IMR-90 (cell line): ENCODE measurements at regions not wholly inside any gene's neighbourhood (a gene's known extent, or its start where the extent isn't known, plus 50 kb on each side); places are given as distances from the start of the nearest gene placed in this dataset.

Experiments used
- ATAC-seq: fragments of 200-7000 bp; cut with Tn5 transposase; 2 replicates; pipeline ENCODE4 v1.9.1; 2020; ENCODE audit warnings: low read depth, mild to moderate bottlenecking, moderate library complexity
- BruUV-seq: library from RNA; stranded (reverse); fragments of 400-500 nt; replicated peaks from 2 replicates; lab custom pipeline; 2021; lab: Mats Ljungman, UMichigan
- CTCF ChIA-PET: fragments of 300-600 bp; formaldehyde crosslinking; extraction: SDS; loops from one replicate; lab custom pipeline; 2021; ENCODE audit warnings: antibody characterized with exemption; lab: Yijun Ruan, JAX
- POLR2A ChIA-PET: fragments of 300-600 bp; sonication (Branson Sonifier 250); formaldehyde crosslinking; loops from one replicate; lab custom pipeline; 2022; ENCODE audit warnings: antibody characterized with exemption; ENCODE audit not compliant: unreplicated experiment; lab: Charles Lee
- DNase-seq: peaks from one replicate; pipeline ENCODE4 v3.0.0; 2013
- H2AFZ ChIP-seq: replicated peaks from 2 replicates; pipeline ENCODE3; 2013; ENCODE audit warnings: low read length, mild to moderate bottlenecking; ENCODE audit not compliant: poor library complexity
- H2AK5ac ChIP-seq: 2 replicates; pipeline ENCODE4 v1.6.1; 2013; ENCODE audit warnings: low read depth, low read length, inconsistent platforms
- H2AK9ac ChIP-seq: replicated peaks from 2 replicates; pipeline ENCODE3; 2013; ENCODE audit warnings: mild to moderate bottlenecking, low read depth, low read length, moderate library complexity; ENCODE audit not compliant: poor library complexity
- H2BK120ac ChIP-seq: 2 replicates; pipeline ENCODE4 v1.6.1; 2013; ENCODE audit warnings: low read depth, low read length, inconsistent platforms
- H2BK15ac ChIP-seq: 3 replicates; pipeline ENCODE4 v1.6.1; 2013; ENCODE audit warnings: low read depth, low read length, inconsistent platforms
- H2BK20ac ChIP-seq: 2 replicates; pipeline ENCODE4 v1.6.1; 2013; ENCODE audit warnings: low read depth, mild to moderate bottlenecking, inconsistent platforms, low read length, moderate library complexity
- H2BK5ac ChIP-seq: 2 replicates; pipeline ENCODE4 v1.6.1; 2013; ENCODE audit warnings: mild to moderate bottlenecking, low read depth, low read length, inconsistent platforms; ENCODE audit not compliant: poor library complexity, severe bottlenecking
- H3K14ac ChIP-seq: replicated peaks from 2 replicates; pipeline ENCODE4 v1.6.1; 2013; ENCODE audit warnings: low read depth, low read length, inconsistent platforms
- H3K18ac ChIP-seq: 2 replicates; pipeline ENCODE4 v1.6.1; 2013; ENCODE audit warnings: low read depth, low read length, control low read depth
- H3K23ac ChIP-seq: 2 replicates; pipeline ENCODE4 v1.6.1; 2013; ENCODE audit warnings: low read depth, low read length, inconsistent platforms
- H3K27ac ChIP-seq: 2 replicates; pipeline ENCODE4 v1.5.1; 2013; ENCODE audit warnings: mild to moderate bottlenecking, control low read depth, low read length; ENCODE audit not compliant: insufficient read depth
- H3K27me3 ChIP-seq: 2 replicates; pipeline ENCODE4 v1.6.1; 2013; ENCODE audit warnings: low read length; ENCODE audit not compliant: control insufficient read depth, insufficient read depth
- H3K36me3 ChIP-seq: 2 replicates; pipeline ENCODE4 v1.6.1; 2013; ENCODE audit warnings: low read length, mixed read lengths; ENCODE audit not compliant: control insufficient read depth, insufficient read depth
- H3K4ac ChIP-seq: 2 replicates; pipeline ENCODE4 v1.6.1; 2013; ENCODE audit warnings: low read depth, low read length, inconsistent platforms
- H3K4me1 ChIP-seq: 2 replicates; pipeline ENCODE4 v1.6.1; 2013; ENCODE audit warnings: low read length, mixed read lengths; ENCODE audit not compliant: control insufficient read depth, insufficient read depth
- H3K4me2 ChIP-seq: 2 replicates; pipeline ENCODE4 v1.6.1; 2013; ENCODE audit warnings: low read depth, mild to moderate bottlenecking, control low read depth, low read length, moderate library complexity
- H3K4me3 ChIP-seq: 2 replicates; pipeline ENCODE4 v1.5.1; 2013; ENCODE audit warnings: low read depth, mild to moderate bottlenecking, control low read depth, low read length, moderate library complexity; ENCODE audit not compliant: insufficient read depth
- H3K56ac ChIP-seq: 2 replicates; pipeline ENCODE4 v1.6.1; 2013; ENCODE audit warnings: low read length, inconsistent platforms; ENCODE audit not compliant: insufficient read depth; ENCODE audit errors: extremely low read depth
- H3K79me1 ChIP-seq, 2 experiments: 2 replicates each; pipeline ENCODE4 v1.6.1; 2013; ENCODE audit warnings: low read length in 2 of 2, inconsistent platforms in 1 of 2, low read depth in 1 of 2
- H3K9ac ChIP-seq: 2 replicates; pipeline ENCODE4 v1.6.1; 2013; ENCODE audit warnings: low read depth, low read length, control low read depth
- H3K9me1 ChIP-seq: 2 replicates; pipeline ENCODE4 v1.6.1; 2013; ENCODE audit warnings: low read length, inconsistent platforms; ENCODE audit not compliant: insufficient read depth
- H3K9me3 ChIP-seq: 2 replicates; pipeline ENCODE4 v1.6.1; 2013; ENCODE audit warnings: low read length; ENCODE audit not compliant: control insufficient read depth, insufficient read depth
- H4K20me1 ChIP-seq: 2 replicates; pipeline ENCODE4 v1.6.1; 2013; ENCODE audit warnings: low read length, inconsistent platforms; ENCODE audit not compliant: insufficient read depth
- H4K5ac ChIP-seq: 2 replicates; pipeline ENCODE4 v1.6.1; 2013; ENCODE audit warnings: mild to moderate bottlenecking, low read depth, low read length, control low read depth
- H4K8ac ChIP-seq, 2 experiments: 2 replicates each; pipeline ENCODE4 v1.6.1; 2013; ENCODE audit warnings: low read depth in 2 of 2, low read length in 2 of 2, control low read depth in 1 of 2, inconsistent platforms in 1 of 2
- H4K91ac ChIP-seq: 2 replicates; pipeline ENCODE4 v1.6.1; 2013; ENCODE audit warnings: low read depth, low read length, inconsistent platforms; ENCODE audit not compliant: insufficient read depth
- BHLHE40 ChIP-seq: fragments of 150-350 bp; IDR thresholded peaks from 2 replicates; pipeline ENCODE4 v1.6.1; 2016; ENCODE audit warnings: mild to moderate bottlenecking, low read depth, low read length
- CHD1 ChIP-seq: IDR thresholded peaks from 2 replicates; pipeline ENCODE4 v1.6.1; 2012; ENCODE audit warnings: low read depth, low read length, improper control_type of control experiment
- CTCF ChIP-seq: conservative IDR thresholded peaks from 2 replicates; pipeline ENCODE4 v1.5.1; 2012; ENCODE audit warnings: mild to moderate bottlenecking, low read depth, low read length, improper control_type of control experiment
- MAFK ChIP-seq: IDR thresholded peaks from 2 replicates; pipeline ENCODE4 v1.6.1; 2012; ENCODE audit warnings: low read depth, low read length, improper control_type of control experiment
- MAZ ChIP-seq: IDR thresholded peaks from 2 replicates; pipeline ENCODE4 v1.6.1; 2012; ENCODE audit warnings: low read depth, mild to moderate bottlenecking, low read length, improper control_type of control experiment, moderate library complexity, borderline replicate concordance
- POLR2A ChIP-seq: IDR thresholded peaks from 2 replicates; pipeline ENCODE4 v1.6.1; 2012; ENCODE audit warnings: mild to moderate bottlenecking, low read depth, low read length
- RAD21 ChIP-seq: IDR thresholded peaks from 2 replicates; pipeline ENCODE4 v1.6.1; 2012; ENCODE audit warnings: low read length, improper control_type of control experiment
- RFX5 ChIP-seq: IDR thresholded peaks from 2 replicates; pipeline ENCODE4 v1.8.0; 2012; ENCODE audit warnings: low read depth, mild to moderate bottlenecking, low read length, moderate library complexity
- SMC3 ChIP-seq: fragments of 150-350 bp; IDR thresholded peaks from 2 replicates; pipeline ENCODE4 v1.6.1; 2016; ENCODE audit warnings: low read depth, mild to moderate bottlenecking, antibody characterized with exemption, low read length, moderate library complexity
- dilution Hi-C: fragments of 300-500 bp; cut with HindIII; formaldehyde crosslinking; loops from one replicate; pipeline ENCODE4 v1.14.3; 2018; ENCODE audit warnings: low sequenced_read_pairs; ENCODE audit not compliant: unreplicated experiment
- in situ Hi-C: fragments of 300-500 bp; cut with MboI; formaldehyde crosslinking; loops from 3 replicates; pipeline ENCODE4 v1.14.3; 2019; ENCODE audit warnings: low sequenced_read_pairs, inconsistent platforms, mixed read lengths
- intact Hi-C: fragments of 100-400 bp; cut with micrococcal nuclease; formaldehyde crosslinking; loops from 2 replicates; pipeline ENCODE4 v1.10.0; 2022
- TF ChIP-seq, protein P1 (sequence below): fragments of 150-350 bp; IDR thresholded peaks from 2 replicates; pipeline ENCODE4 v1.6.1; 2016; ENCODE audit warnings: low read depth, mild to moderate bottlenecking, low read length, moderate library complexity, borderline replicate concordance
- TF ChIP-seq, protein P2 (sequence below): fragments of 150-350 bp; IDR thresholded peaks from 2 replicates; pipeline ENCODE4 v1.6.1; 2017; ENCODE audit warnings: mild to moderate bottlenecking, antibody characterized with exemption, low read length, low read depth

DNA sequence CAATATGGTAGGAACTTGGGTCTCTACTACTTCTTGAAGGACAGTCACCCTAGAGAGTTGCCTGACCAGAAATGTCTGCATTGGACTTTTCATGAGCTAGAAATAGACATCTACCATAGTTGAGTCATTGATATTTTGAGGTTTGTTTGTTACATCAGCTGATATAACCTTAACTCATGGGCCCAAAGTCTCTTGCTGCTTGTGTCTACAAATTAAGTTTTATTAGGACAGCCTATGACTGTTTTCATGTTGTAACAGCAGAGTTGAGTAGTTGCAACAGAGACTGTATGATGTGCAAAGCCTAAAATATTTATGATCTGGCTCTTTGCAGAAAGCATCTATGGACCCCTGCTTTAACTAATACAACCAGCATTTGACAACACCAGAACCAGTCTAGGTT is 155.3 kb downstream of the MIAT start:
- Histone ChIP-seq H3K9ac (no peak overlapping the region), H3K4me1 (0 out of 2 replicates have a peak, but pooled peaks cover 4% of the 10 kb centered on the region), H4K5ac (no peak overlapping the region), H4K91ac (no peak overlapping the region), H2BK5ac (no peak overlapping the region), H3K9me3 (peaks cover 4% of the 10 kb centered on the region; the same call in 1 of the 2 replicates), H3K36me3 (no peaks in the 10 kb centered on the region), H2BK15ac (no peak overlapping the region), H2BK20ac (no peak overlapping the region), H3K56ac (no peak overlapping the region), H3K4ac (no peak overlapping the region), H3K14ac (no peak overlapping the region), H2AK9ac (no peak overlapping the region), H3K4me2 (no peak overlapping the region), H3K23ac (no peak overlapping the region), H2BK120ac (no peak overlapping the region), H3K18ac (no peak overlapping the region), H4K8ac (no peak overlapping the region), H3K4me3 (no peak overlapping the region), H2AFZ (no peak overlapping the region), H3K27me3 (peaks cover 4% of the 10 kb centered on the region; the same call in 1 of the 2 replicates), H2AK5ac (no peak overlapping the region), H3K9me1 (peaks cover 7% of the 10 kb centered on the region), H3K27ac (no peak overlapping the region), H4K20me1 (0 out of 2 replicates have a peak, but pooled peaks cover 4% of the 10 kb centered on the region), H3K79me1 (no peaks in the 10 kb centered on the region)
- intact Hi-C loops (no loop called here), in situ Hi-C loops (no loop called here), dilution Hi-C loops (no loop called here)
- no peak for DNase-seq
- TF ChIP-seq, protein P1, sequence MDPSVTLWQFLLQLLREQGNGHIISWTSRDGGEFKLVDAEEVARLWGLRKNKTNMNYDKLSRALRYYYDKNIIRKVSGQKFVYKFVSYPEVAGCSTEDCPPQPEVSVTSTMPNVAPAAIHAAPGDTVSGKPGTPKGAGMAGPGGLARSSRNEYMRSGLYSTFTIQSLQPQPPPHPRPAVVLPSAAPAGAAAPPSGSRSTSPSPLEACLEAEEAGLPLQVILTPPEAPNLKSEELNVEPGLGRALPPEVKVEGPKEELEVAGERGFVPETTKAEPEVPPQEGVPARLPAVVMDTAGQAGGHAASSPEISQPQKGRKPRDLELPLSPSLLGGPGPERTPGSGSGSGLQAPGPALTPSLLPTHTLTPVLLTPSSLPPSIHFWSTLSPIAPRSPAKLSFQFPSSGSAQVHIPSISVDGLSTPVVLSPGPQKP, result no peak
- no peak for TF ChIP-seq BHLHE40
- TF ChIP-seq MAFK, result no peak
- TF ChIP-seq, protein P2, sequence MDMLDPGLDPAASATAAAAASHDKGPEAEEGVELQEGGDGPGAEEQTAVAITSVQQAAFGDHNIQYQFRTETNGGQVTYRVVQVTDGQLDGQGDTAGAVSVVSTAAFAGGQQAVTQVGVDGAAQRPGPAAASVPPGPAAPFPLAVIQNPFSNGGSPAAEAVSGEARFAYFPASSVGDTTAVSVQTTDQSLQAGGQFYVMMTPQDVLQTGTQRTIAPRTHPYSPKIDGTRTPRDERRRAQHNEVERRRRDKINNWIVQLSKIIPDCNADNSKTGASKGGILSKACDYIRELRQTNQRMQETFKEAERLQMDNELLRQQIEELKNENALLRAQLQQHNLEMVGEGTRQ, result no peak
- no peak for TF ChIP-seq CTCF
- TF ChIP-seq RAD21, result no peak
- TF ChIP-seq SMC3, result no peak
- TF ChIP-seq POLR2A, result no peak
- no peak for TF ChIP-seq CHD1
- TF ChIP-seq MAZ, result no peak
- TF ChIP-seq RFX5, result no peak
- POLR2A ChIA-PET, result no interaction called here
- CTCF ChIA-PET, result interaction anchor here (0.5 kb wide), 1 partner anchor 1134 kb away, joined by 4 read pairs; no protein-coding TSS in a partner anchor
- no peak for ATAC-seq
- no TSS peak for BruUV-seq
